ES-I3 (cell line): ENCODE measurements at regions not wholly inside any gene's neighbourhood (a gene's known extent, or its start where the extent isn't known, plus 50 kb on each side); places are given as distances from the start of the nearest gene placed in this dataset.

Source experiments
- H3K36me3 ChIP-seq: 2 replicates; pipeline ENCODE4 v1.6.1; 2013; ENCODE audit warnings: mild to moderate bottlenecking, low read length, control low read depth, moderate library complexity; ENCODE audit not compliant: insufficient read depth
- H3K4me1 ChIP-seq: 2 replicates; pipeline ENCODE4 v1.6.1; 2013; ENCODE audit warnings: mild to moderate bottlenecking, control low read depth, low read length; ENCODE audit not compliant: insufficient read depth
- H3K9ac ChIP-seq: 2 replicates; pipeline ENCODE4 v1.6.1; 2013; ENCODE audit warnings: low read depth, mild to moderate bottlenecking, low read length, moderate library complexity
- H3K9me3 ChIP-seq: 2 replicates; pipeline ENCODE4 v1.6.1; 2013; ENCODE audit warnings: mild to moderate bottlenecking, low read length, moderate library complexity; ENCODE audit not compliant: control insufficient read depth, insufficient read depth

GRCh38 chr13:72657379-72657778 lies 70.0 kb downstream of the MZT1 start:
- Histone ChIP-seq H3K9me3 (no peaks in the 10 kb centered on the region), H3K36me3 (no peaks in the 10 kb centered on the region), H3K4me1 (no peaks in the 10 kb centered on the region), H3K9ac (no peak overlapping the region)

DNA sequence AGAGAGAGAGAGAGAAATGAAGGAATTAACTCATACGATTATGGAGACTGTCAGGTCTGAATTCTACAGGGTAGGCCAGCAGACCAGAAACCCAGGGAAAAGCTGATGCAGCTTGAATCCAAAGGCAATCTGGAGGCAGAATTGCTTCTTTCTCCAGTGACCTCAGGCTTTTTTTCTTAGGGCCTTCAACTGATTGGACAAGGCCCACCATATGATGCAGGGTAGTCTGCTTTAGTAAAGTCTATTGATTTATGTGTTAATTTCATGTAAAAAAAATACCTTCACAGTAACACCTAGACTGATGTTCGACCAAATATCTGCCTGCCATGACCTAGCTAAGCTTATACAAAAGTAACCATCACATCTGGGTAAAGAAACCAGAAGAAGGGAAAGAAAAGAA lies 71.1 kb downstream of the MZT1 start:
- H3K9me3 ChIP-seq = no peaks in the 10 kb centered on the region
- no peaks in the 10 kb centered on the region for H3K36me3 ChIP-seq
- no peaks in the 10 kb centered on the region for H3K4me1 ChIP-seq
- H3K9ac ChIP-seq = no peak overlapping the region

GRCh38 chr13:72653506-72653905 lies 73.9 kb downstream of the MZT1 start:
- H3K9ac ChIP-seq = no peak overlapping the region
- no peaks in the 10 kb centered on the region for H3K4me1 ChIP-seq
- H3K9me3 ChIP-seq = no peaks in the 10 kb centered on the region
- H3K36me3 ChIP-seq = no peaks in the 10 kb centered on the region

DNA sequence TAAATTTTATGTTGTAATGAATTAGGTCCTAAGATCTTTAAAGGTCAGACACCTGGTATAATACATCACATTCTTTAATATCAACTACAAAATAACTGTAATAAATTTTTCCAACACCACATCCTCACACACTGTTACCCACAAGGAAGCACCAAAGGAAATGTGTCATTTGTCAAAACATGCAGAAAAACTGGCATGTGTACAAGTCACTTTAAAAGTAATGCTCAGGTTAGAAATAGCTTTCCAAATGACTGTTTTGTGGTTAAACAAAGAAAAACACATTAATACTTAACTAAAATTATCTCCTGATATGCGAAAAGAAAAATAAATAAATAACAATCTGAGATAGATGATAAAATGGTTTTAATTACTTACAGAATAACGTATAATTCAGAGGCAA lies 74.7 kb downstream of the MZT1 start:
- Histone ChIP-seq H3K9me3 (no peaks in the 10 kb centered on the region), H3K4me1 (no peaks in the 10 kb centered on the region), H3K9ac (no peak overlapping the region), H3K36me3 (no peaks in the 10 kb centered on the region)

GRCh38 chr13:72651144-72651543 lies 76.3 kb downstream of the MZT1 start:
- Histone ChIP-seq H3K36me3 (no peaks in the 10 kb centered on the region), H3K9me3 (no peaks in the 10 kb centered on the region), H3K9ac (no peak overlapping the region), H3K4me1 (no peaks in the 10 kb centered on the region)

GRCh38 chr13:72650051-72650700 lies 77.3 kb downstream of the MZT1 start:
- Histone ChIP-seq H3K4me1 (0 out of 2 replicates have a peak, but pooled peaks cover 2% of the 10 kb centered on the region), H3K9me3 (no peaks in the 10 kb centered on the region), H3K36me3 (no peaks in the 10 kb centered on the region), H3K9ac (no peak overlapping the region)

DNA sequence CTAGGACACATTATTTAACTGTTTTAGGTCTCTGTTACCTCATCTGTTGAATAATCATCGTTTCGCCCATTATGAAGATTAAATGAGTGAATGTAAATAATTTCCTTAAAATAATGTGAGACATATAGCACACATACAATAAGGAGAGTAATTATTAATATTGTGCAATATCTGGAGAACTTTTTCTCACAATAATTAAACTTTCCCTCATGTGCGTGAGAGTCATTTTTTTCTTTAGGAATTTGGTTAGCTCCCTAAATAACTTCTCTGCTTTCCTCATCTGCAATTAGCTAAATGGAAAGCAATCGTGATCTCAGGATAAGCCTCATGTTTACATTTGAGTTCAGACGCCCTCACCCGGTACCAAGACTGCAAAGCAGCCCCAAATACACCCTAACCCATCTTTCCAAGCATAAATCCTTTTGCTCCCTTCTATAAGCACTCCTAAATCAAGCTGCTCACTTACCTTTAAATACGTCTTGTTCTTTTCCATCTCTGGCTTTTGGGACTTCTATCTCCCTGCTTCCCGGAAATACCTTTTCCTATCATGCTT lies 78.8 kb downstream of the MZT1 start:
- Histone ChIP-seq H3K36me3 (no peaks in the 10 kb centered on the region), H3K9me3 (no peaks in the 10 kb centered on the region), H3K4me1 (0 out of 2 replicates have a peak, but pooled peaks cover 3% of the 10 kb centered on the region), H3K9ac (no peak overlapping the region)

DNA sequence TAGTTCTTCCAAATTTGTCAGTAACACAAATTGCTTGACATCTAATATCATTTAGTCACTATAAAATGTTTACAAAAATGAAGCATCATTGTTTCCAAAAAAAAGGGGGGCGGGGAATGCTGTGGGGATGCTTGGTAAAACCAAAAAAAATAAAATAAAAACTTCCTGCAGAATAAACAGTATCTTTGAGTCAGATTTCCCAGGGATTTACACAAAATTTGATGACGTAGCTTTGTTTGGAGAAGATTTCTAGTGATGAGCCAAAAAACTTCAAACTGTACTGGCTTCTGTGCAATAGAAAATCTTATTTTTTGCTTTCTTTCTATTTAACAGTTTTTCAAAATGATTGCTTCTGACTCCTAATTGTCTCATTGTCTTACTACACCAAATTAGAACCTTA lies 80.0 kb downstream of the MZT1 start:
- Histone ChIP-seq H3K9ac (no peak overlapping the region), H3K4me1 (0 out of 2 replicates have a peak, but pooled peaks cover 7% of the 10 kb centered on the region), H3K9me3 (no peaks in the 10 kb centered on the region), H3K36me3 (no peaks in the 10 kb centered on the region)

GRCh38 chr13:72645521-72645920 lies 81.9 kb downstream of the MZT1 start:
- Histone ChIP-seq H3K9me3 (no peaks in the 10 kb centered on the region), H3K9ac (no peak overlapping the region), H3K36me3 (no peaks in the 10 kb centered on the region), H3K4me1 (peaks cover 12% of the 10 kb centered on the region; the same call in 1 of the 2 replicates)

- Histone ChIP-seq H3K9me3 (no peaks in the 10 kb centered on the region), H3K4me1 (peaks cover 30% of the 10 kb centered on the region), H3K36me3 (no peaks in the 10 kb centered on the region), H3K9ac (no peak overlapping the region)
These were observed 84.0 kb downstream of the MZT1 start for GRCh38 chr13:72643311-72643989.

DNA sequence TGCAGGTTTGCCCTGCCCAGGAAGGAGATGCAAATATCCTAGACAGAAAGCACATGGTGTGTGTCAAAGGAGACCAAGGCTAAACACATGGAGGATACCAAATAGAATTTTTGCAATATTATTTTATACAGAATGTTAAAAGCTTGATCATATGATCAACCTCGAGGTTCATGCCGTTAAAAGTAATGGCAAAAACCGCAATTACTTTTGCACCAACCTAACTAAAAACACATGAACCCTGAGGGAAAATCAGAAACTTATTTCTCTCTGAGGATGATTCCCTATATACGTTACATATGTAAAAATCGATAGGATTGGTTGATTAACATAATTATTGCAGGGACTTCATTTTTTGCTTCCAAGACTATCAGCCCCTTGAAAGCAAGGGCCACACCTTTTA lies 88.1 kb downstream of the MZT1 start:
- Histone ChIP-seq H3K9me3 (no peaks in the 10 kb centered on the region), H3K9ac (no peak overlapping the region), H3K4me1 (peaks cover 38% of the 10 kb centered on the region), H3K36me3 (no peaks in the 10 kb centered on the region)

DNA sequence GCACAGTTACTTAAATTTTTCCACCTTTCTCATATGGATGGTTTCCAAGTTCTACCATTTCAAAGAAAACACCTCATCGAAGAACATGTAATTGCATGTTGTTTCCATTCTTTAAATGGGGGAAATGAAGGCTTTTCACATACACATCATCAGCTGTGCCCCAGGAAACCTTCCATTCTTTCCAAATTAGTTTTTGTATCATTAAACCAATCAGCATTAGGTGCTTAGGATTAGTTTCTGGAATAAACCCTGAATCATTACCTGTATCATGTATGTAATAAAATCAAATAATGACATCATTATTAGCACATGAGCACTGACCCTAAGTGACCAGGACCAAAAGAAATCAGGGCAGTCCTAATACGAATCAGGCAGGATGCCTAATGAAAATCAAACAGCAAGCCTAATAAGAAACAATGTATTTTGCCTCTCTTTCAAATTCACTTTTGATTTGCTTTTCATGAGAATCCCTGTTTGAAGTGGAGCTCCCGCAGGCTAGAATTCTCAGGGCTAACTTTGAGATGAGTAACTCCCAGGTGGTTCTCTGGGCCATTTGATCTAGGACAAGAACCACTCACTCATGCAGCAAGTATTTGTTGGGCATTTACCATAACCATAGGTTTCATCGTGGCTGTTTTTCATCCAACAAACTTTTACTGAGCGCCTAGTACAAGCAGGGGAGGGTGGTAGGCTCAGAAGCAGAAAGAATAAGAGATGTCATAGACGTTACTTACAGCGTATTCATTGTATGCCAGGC lies 89.2 kb downstream of the MZT1 start:
- no peak overlapping the region for H3K9ac ChIP-seq

DNA sequence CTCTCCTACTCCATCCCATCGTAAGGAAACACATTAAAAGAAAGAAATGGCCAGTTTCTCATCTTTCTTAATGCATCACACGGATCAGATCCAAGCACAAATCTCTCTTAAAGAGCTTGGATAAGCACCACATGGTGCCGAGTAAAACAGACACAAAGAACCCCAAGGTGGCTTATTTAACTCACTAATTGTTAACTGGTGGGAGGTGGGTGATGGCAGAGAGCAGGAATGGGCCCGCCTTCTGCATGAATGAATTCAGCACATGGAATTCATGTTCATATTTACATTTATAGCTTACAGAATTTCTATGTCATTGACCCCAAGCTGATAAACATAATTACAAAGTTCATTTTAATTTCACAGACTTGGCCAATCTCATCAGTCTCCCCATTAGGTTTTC lies 89.9 kb downstream of the MZT1 start:
- Histone ChIP-seq H3K9ac (no peak overlapping the region), H3K9me3 (peaks cover 2% of the 10 kb centered on the region; the same call in 1 of the 2 replicates), H3K36me3 (no peaks in the 10 kb centered on the region), H3K4me1 (peaks cover 34% of the 10 kb centered on the region)

More for the DNA sequence above, 89.2 kb downstream of the MZT1 start:
- Histone ChIP-seq H3K36me3 (no peaks in the 10 kb centered on the region), H3K4me1 (peaks cover 38% of the 10 kb centered on the region), H3K9me3 (no peaks in the 10 kb centered on the region)

DNA sequence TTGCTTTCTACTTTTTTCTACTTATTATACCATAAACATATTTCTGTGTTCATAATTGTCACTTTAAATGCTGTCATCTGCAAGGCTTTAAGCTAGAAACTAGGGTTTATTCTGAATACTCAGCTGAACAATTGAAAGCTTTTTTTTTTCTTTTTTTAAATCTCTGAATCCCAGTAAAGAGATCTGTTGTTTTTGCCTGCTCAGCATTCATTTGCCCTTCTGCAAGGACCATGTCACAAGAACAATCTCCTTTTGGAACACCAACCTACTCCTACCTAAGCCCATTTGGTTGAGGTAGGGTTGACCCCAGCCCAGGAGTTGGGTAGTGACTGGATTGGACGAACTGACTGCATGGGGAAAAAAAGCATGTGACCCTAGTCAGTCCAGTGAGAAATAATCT lies 92.6 kb downstream of the MZT1 start:
- Histone ChIP-seq H3K36me3 (no peaks in the 10 kb centered on the region), H3K4me1 (peaks cover 23% of the 10 kb centered on the region), H3K9ac (no peak overlapping the region), H3K9me3 (peaks cover 2% of the 10 kb centered on the region; the same call in 1 of the 2 replicates)
